ENCODE measurements at regions not wholly inside any gene's neighbourhood (a gene's known extent, or its start where the extent isn't known, plus 50 kb on each side); places are given as distances from the start of the nearest gene placed in this dataset.

GRCh38 chr5:20494706-20495105 lies 506.7 kb upstream of the CDH18 start:
- no peak for TF ChIP-seq ZNF274 (IDR thresholded peaks at IDR 0.05; ENCODE audit: low read depth, low read length)
- H3K4me3 ChIP-seq (ENCODE audit: low read length), result no peak overlapping the region

GRCh38 chr5:20486826-20487225 lies 498.8 kb upstream of the CDH18 start:
- no peak overlapping the region for H3K4me3 ChIP-seq (ENCODE audit: low read length)
- TF ChIP-seq ZNF274 (IDR thresholded peaks at IDR 0.05; ENCODE audit: low read depth, low read length), result no peak

- no peak for TF ChIP-seq ZNF274 (IDR thresholded peaks at IDR 0.05; ENCODE audit: low read depth, low read length)
- H3K4me3 ChIP-seq (ENCODE audit: low read length), result no peak overlapping the region
Observed at GRCh38 chr5:20476016-20476415, 488.0 kb upstream of the CDH18 start.

DNA sequence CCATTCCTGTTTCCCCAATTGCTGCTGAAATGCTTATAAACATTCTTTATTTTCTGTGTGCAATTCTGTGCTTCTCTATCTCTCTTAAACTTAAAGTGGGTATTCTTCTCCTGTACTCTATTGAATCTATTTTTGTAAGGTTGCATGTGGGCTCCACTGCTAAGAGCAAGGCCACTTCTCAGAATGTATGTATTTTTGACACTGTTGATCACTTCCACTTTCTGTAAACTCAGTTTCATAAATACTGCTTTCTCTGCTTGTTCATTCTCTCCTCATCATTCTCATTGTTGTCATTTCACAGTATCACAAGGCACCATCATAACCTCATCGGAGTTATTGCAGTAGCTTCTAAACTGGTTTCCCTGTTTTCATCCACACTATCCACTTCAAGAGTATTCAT lies 483.0 kb upstream of the CDH18 start:
- no peak for TF ChIP-seq ZNF274 (IDR thresholded peaks at IDR 0.05; ENCODE audit: low read depth, low read length)
- H3K4me3 ChIP-seq (ENCODE audit: low read length), result no peak overlapping the region

GRCh38 chr5:20469792-20470191 lies 481.8 kb upstream of the CDH18 start:
- no peak overlapping the region for H3K4me3 ChIP-seq (ENCODE audit: low read length)
- no peak for TF ChIP-seq ZNF274 (IDR thresholded peaks at IDR 0.05; ENCODE audit: low read depth, low read length)

DNA sequence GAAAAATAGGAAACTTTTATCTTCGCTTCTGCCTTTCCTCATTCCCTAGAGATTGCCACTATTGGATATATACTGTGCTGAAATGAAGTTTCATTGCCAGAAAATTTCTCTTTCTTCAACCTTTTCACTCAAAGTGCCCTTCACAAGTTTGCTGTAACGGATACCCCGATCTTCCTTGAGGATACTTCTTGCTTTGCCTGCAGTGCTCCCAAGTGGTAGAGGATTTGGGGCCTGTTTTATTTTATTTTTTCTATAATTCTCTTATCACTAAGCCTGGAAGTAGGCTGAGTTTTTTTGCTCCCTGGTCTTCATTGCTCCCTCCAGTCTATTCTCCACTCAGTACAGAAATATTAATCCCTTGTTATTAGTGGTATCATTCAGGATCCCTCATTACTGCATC lies 481.4 kb upstream of the CDH18 start:
- no peak overlapping the region for H3K4me3 ChIP-seq (ENCODE audit: low read length)
- TF ChIP-seq ZNF274 (IDR thresholded peaks at IDR 0.05; ENCODE audit: low read depth, low read length), result no peak

- no peak overlapping the region for H3K4me3 ChIP-seq (ENCODE audit: low read length)
- no peak for TF ChIP-seq ZNF274 (IDR thresholded peaks at IDR 0.05; ENCODE audit: low read depth, low read length)
Observed at GRCh38 chr5:20466512-20466911, 478.5 kb upstream of the CDH18 start.

- no peak for TF ChIP-seq ZNF274 (IDR thresholded peaks at IDR 0.05; ENCODE audit: low read depth, low read length)
- H3K4me3 ChIP-seq (ENCODE audit: low read length), result no peak overlapping the region
Observed at GRCh38 chr5:20463206-20463605, 475.2 kb upstream of the CDH18 start.

GRCh38 chr5:20446121-20446520 lies 458.1 kb upstream of the CDH18 start:
- no peak overlapping the region for H3K4me3 ChIP-seq (ENCODE audit: low read length)
- no peak for TF ChIP-seq ZNF274 (IDR thresholded peaks at IDR 0.05; ENCODE audit: low read depth, low read length)

DNA sequence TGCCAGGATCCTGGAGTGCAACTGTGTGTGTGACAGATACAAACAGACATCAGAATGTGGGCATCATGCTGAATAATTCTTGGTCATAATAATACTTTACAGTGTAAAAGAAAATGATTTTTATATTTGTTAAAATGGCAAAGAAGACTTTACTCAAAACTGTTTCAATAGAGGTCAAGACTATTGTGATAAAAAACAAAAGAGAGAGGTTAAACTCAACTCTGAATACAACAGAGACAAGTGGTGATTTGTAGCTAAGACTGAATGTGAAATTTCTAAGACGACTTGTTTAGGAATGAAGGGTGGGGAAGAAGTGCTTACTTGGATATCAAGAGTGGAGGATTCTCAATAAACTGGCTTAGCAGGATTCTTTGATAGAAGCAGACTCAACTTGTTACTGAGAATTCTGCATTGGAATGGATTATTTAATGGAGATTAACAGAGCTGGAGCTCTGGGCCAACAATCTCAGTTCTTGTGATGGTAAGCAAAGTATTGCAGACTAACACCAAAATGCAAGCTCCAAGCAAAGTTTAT lies 457.4 kb upstream of the CDH18 start:
- no peak overlapping the region for H3K4me3 ChIP-seq (ENCODE audit: low read length)
- no peak for TF ChIP-seq ZNF274 (IDR thresholded peaks at IDR 0.05; ENCODE audit: low read depth, low read length)

- TF ChIP-seq ZNF274 (IDR thresholded peaks at IDR 0.05; ENCODE audit: low read depth, low read length), result no peak
- H3K4me3 ChIP-seq (ENCODE audit: low read length), result no peak overlapping the region
Observed at GRCh38 chr5:20434786-20435185, 446.8 kb upstream of the CDH18 start.

GRCh38 chr5:20420991-20421595 lies 433.1 kb upstream of the CDH18 start:
- H3K4me3 ChIP-seq (ENCODE audit: low read length), result no peak overlapping the region
- TF ChIP-seq ZNF274 (IDR thresholded peaks at IDR 0.05; ENCODE audit: low read depth, low read length), result no peak
